ENCODE measurements at regions not wholly inside any gene's neighbourhood (a gene's known extent, or its start where the extent isn't known, plus 50 kb on each side); places are given as distances from the start of the nearest gene placed in this dataset.

DNA sequence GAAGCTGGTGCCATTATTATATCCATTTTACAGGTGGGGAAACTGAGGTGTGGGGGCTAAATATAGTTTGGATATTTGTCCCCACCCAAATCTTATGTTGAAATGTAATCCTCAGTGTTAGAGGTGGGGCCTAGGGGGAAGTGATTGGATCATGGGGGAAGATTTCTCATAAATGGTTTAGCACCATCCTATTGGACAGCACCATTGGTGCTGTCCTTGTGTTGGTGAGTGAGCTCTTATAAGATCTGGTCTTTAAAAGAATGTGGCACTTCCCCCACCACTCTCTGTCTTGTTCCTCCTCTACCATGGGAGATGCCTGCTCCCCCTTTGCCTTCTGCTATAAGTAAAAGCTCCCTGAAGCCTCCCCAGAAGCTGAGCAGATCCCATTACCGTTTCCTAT is 119.8 kb upstream of the SEC14L1 start:
- TF ChIP-seq, protein P1, sequence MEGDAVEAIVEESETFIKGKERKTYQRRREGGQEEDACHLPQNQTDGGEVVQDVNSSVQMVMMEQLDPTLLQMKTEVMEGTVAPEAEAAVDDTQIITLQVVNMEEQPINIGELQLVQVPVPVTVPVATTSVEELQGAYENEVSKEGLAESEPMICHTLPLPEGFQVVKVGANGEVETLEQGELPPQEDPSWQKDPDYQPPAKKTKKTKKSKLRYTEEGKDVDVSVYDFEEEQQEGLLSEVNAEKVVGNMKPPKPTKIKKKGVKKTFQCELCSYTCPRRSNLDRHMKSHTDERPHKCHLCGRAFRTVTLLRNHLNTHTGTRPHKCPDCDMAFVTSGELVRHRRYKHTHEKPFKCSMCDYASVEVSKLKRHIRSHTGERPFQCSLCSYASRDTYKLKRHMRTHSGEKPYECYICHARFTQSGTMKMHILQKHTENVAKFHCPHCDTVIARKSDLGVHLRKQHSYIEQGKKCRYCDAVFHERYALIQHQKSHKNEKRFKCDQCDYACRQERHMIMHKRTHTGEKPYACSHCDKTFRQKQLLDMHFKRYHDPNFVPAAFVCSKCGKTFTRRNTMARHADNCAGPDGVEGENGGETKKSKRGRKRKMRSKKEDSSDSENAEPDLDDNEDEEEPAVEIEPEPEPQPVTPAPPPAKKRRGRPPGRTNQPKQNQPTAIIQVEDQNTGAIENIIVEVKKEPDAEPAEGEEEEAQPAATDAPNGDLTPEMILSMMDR (conservative IDR thresholded peaks at IDR 0.05 in 1 of 2, IDR thresholded peaks at IDR 0.05 in 1 of 2; ENCODE audit: low read depth in 1 of 2, low read length in 2 of 2): no peak
- TF ChIP-seq EZH2 (IDR thresholded peaks at IDR 0.05; ENCODE audit: low read length, missing control alignments): no peak

All from fibroblast of lung (primary cell).